ENCODE measurements at regions not wholly inside any gene's neighbourhood (a gene's known extent, or its start where the extent isn't known, plus 50 kb on each side); places are given as distances from the start of the nearest gene placed in this dataset.
A peak's percentile ranks its signal among the peaks of the same experiment; 100 is the strongest.

GRCh38 chr7:23893176-23893941 is 183.3 kb downstream of the STK31 start:
- Histone ChIP-seq H2BK15ac (ENCODE audit: low read depth, poor library complexity, severe bottlenecking) (no peak overlapping the region), H2BK12ac (ENCODE audit: low read length in 2 of 2) (no peak overlapping the region), H3K4ac (ENCODE audit: low read depth in 1 of 2, low read length in 2 of 2) (no peak overlapping the region), H2BK120ac (ENCODE audit: low read depth, low read length) (no peak overlapping the region), H3K4me2 (ENCODE audit: low read length, poor library complexity, severe bottlenecking) (no peak overlapping the region), H3K14ac (ENCODE audit: low read length in 2 of 2) (no peak overlapping the region), H3K23ac (ENCODE audit: low read length in 2 of 2) (no peak overlapping the region), H2BK5ac (ENCODE audit: low read depth, low read length, poor library complexity, severe bottlenecking) (no peak overlapping the region), H3K9me3 (ENCODE audit: control insufficient read depth, low read length) (peaks cover 4% of the 10 kb centered on the region), H2AFZ (ENCODE audit: low read depth, low read length) (no peak overlapping the region), H3K4me3 (ENCODE audit: insufficient read depth in 1 of 2, low read depth in 1 of 2, low read length in 2 of 2) (no peak overlapping the region), H3K27me3 (ENCODE audit: control insufficient read depth in 1 of 2, insufficient read depth in 1 of 2, low read length in 2 of 2) (no peaks in the 10 kb centered on the region), H3K4me1 (ENCODE audit: control insufficient read depth, insufficient read depth, low read depth, low read length) (no peaks in the 10 kb centered on the region), H2AK5ac (ENCODE audit: low read length, severe bottlenecking) (no peak overlapping the region), H3K27ac (ENCODE audit: low read length, poor library complexity, severe bottlenecking) (no peak overlapping the region), H3K79me1 (replicated peaks; ENCODE audit: low read length, poor library complexity, severe bottlenecking) (no peaks in the 10 kb centered on the region), H3K36me3 (ENCODE audit: control insufficient read depth in 1 of 2, insufficient read depth in 2 of 2, low read depth in 1 of 2, low read length in 2 of 2) (no peaks in the 10 kb centered on the region), H4K8ac (ENCODE audit: low read length) (no peak overlapping the region), H3K9ac (ENCODE audit: low read length) (no peak overlapping the region), H3K18ac (ENCODE audit: low read depth in 1 of 2, low read length in 2 of 2) (no peak overlapping the region), H4K91ac (ENCODE audit: low read length) (no peak overlapping the region)
- 80% methylated on average over 7 of the region's 7 CpGs for WGBS
- peak; percentile 77 for DNase-seq

DNA sequence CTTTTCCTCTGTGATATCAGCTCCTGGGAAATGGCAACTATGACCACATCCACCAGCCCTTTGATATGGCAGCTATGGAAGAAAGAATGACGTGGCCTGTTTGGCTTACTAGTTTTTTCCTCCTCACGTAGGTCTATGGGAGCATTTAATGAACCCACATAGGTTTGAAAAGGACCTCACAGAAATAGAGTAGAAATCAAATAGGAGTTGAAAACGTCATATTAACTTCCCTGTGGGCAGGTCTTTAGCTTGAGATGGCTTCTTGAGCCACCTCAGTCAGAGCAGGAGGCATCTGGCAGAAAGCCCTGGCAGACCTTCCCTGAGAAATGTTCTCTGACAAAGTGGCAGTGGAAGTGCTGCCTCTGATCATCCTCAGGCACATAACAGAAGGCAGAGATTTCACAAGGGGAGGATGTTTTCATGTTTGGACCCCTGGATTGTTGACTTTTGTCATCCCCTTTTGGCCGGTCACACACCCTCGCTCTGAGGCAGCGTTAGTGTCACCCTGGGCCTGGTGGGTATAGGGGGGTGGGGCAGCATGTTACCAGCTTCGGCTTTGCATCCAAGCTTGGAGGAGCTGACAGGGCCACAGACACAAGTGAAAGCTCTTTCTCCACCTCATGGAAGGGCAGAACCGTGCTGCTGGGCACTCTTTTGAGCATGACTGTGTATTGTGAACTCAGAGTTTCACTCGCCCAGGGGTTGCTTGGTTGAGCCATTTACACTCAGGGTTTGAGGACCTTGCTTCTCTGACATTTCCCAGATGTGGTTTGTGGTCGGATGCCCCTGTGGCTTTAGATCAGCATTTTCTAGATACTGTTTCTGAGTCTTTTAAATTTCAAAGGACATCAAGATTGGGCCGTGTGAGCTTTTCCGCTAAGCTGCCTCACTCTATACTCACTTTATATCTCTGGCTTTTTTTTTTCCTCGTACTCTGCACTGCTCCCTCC is 184.2 kb downstream of the STK31 start:
- H3K79me1 ChIP-seq (replicated peaks; ENCODE audit: low read length, poor library complexity, severe bottlenecking), result no peaks in the 10 kb centered on the region
- WGBS, result 48% methylated on average over 13 of the region's 13 CpGs
- no peak overlapping the region for H2BK5ac ChIP-seq (ENCODE audit: low read depth, low read length, poor library complexity, severe bottlenecking)
- H3K4ac ChIP-seq (ENCODE audit: low read depth in 1 of 2, low read length in 2 of 2), result peak overlapping the region; percentile 64 to 78
- no peak overlapping the region for H3K9ac ChIP-seq (ENCODE audit: low read length)
- H2AK5ac ChIP-seq (ENCODE audit: low read length, severe bottlenecking), result no peak overlapping the region
- H3K27me3 ChIP-seq (ENCODE audit: control insufficient read depth in 1 of 2, insufficient read depth in 1 of 2, low read length in 2 of 2), result no peaks in the 10 kb centered on the region
- H3K4me2 ChIP-seq (ENCODE audit: low read length, poor library complexity, severe bottlenecking), result no peak overlapping the region
- H2BK15ac ChIP-seq (ENCODE audit: low read depth, poor library complexity, severe bottlenecking), result no peak overlapping the region
- no peak overlapping the region for H2AFZ ChIP-seq (ENCODE audit: low read depth, low read length)
- H3K23ac ChIP-seq (ENCODE audit: low read length in 2 of 2), result no peak overlapping the region
- no peak overlapping the region for H4K8ac ChIP-seq (ENCODE audit: low read length)
- DNase-seq, result peak; percentile 84
- peaks cover 4% of the 10 kb centered on the region for H3K9me3 ChIP-seq (ENCODE audit: control insufficient read depth, low read length)
- H3K36me3 ChIP-seq (ENCODE audit: control insufficient read depth in 1 of 2, insufficient read depth in 2 of 2, low read depth in 1 of 2, low read length in 2 of 2), result no peaks in the 10 kb centered on the region
- H3K18ac ChIP-seq (ENCODE audit: low read depth in 1 of 2, low read length in 2 of 2), result peak overlapping the region in 1 of 2 experiments; percentile 68
- H2BK120ac ChIP-seq (ENCODE audit: low read depth, low read length), result no peak overlapping the region
- no peak overlapping the region for H3K27ac ChIP-seq (ENCODE audit: low read length, poor library complexity, severe bottlenecking)
- no peak overlapping the region for H3K4me3 ChIP-seq (ENCODE audit: insufficient read depth in 1 of 2, low read depth in 1 of 2, low read length in 2 of 2)
- H2BK12ac ChIP-seq (ENCODE audit: low read length in 2 of 2), result peak overlapping the region; percentile 15 to 49
- H4K91ac ChIP-seq (ENCODE audit: low read length), result peak overlapping the region; percentile 77
- H3K4me1 ChIP-seq (ENCODE audit: control insufficient read depth, insufficient read depth, low read depth, low read length), result no peaks in the 10 kb centered on the region
- H3K14ac ChIP-seq (ENCODE audit: low read length in 2 of 2), result peak overlapping the region in 1 of 2 experiments; percentile 83

DNA sequence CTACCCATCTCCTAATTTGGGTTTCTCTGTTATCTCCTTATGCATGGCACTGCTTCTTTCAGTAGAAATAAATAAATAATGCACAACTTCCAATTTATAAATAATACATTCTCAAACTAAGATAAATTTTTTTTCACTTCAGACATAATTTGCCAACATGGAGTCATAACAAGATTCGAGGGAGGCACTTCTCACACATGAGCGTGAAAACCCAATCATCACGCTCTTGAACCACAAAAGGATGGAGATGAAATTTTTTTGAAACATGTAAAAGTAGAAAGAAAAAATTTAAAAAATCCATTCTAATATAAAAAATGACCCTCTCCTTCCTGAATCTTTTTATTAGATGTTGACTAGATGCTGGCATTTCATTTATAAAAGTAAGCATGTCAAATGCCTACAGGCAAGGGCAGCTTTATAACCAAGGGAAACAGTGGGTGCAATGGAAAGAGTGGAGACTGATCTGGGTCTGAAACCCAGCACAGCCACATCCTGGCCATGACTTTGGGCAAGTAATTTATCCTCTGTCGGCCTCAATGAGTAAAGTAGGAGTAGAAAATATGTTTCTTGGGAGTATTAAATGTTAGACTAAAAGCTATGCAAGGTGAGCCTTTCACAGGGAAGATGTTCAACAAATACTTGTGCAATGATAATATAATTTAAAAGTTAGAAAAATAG is 185.0 kb downstream of the STK31 start:
- DNase-seq, result no peak
- Histone ChIP-seq H2BK5ac (ENCODE audit: low read depth, low read length, poor library complexity, severe bottlenecking) (no peak overlapping the region), H3K27me3 (ENCODE audit: control insufficient read depth in 1 of 2, insufficient read depth in 1 of 2, low read length in 2 of 2) (no peaks in the 10 kb centered on the region), H3K4me2 (ENCODE audit: low read length, poor library complexity, severe bottlenecking) (no peak overlapping the region), H3K23ac (ENCODE audit: low read length in 2 of 2) (no peak overlapping the region), H3K9ac (ENCODE audit: low read length) (no peak overlapping the region), H3K27ac (ENCODE audit: low read length, poor library complexity, severe bottlenecking) (no peak overlapping the region), H4K91ac (ENCODE audit: low read length) (no peak overlapping the region), H4K8ac (ENCODE audit: low read length) (peak overlapping the region; percentile 61), H3K18ac (ENCODE audit: low read depth in 1 of 2, low read length in 2 of 2) (no peak overlapping the region), H3K9me3 (ENCODE audit: control insufficient read depth, low read length) (no peaks in the 10 kb centered on the region), H2AFZ (ENCODE audit: low read depth, low read length) (no peak overlapping the region), H3K36me3 (ENCODE audit: control insufficient read depth in 1 of 2, insufficient read depth in 2 of 2, low read depth in 1 of 2, low read length in 2 of 2) (no peaks in the 10 kb centered on the region), H2AK5ac (ENCODE audit: low read length, severe bottlenecking) (no peak overlapping the region), H2BK15ac (ENCODE audit: low read depth, poor library complexity, severe bottlenecking) (no peak overlapping the region), H3K14ac (ENCODE audit: low read length in 2 of 2) (no peak overlapping the region), H3K4me3 (ENCODE audit: insufficient read depth in 1 of 2, low read depth in 1 of 2, low read length in 2 of 2) (no peak overlapping the region), H2BK12ac (ENCODE audit: low read length in 2 of 2) (no peak overlapping the region), H3K4me1 (ENCODE audit: control insufficient read depth, insufficient read depth, low read depth, low read length) (no peaks in the 10 kb centered on the region), H2BK120ac (ENCODE audit: low read depth, low read length) (no peak overlapping the region), H3K4ac (ENCODE audit: low read depth in 1 of 2, low read length in 2 of 2) (no peak overlapping the region), H3K79me1 (replicated peaks; ENCODE audit: low read length, poor library complexity, severe bottlenecking) (no peaks in the 10 kb centered on the region)
- WGBS, result 84% methylated on average over 4 of the region's 4 CpGs

Measured in mesenchymal stem cell (in vitro differentiated cells and primary cell).